Trophoblast cell (in vitro differentiated cells and primary cell): ENCODE measurements at regions not wholly inside any gene's neighbourhood (a gene's known extent, or its start where the extent isn't known, plus 50 kb on each side); places are given as distances from the start of the nearest gene placed in this dataset.

Experiments
- DNase-seq, 2 donors: peaks; one replicate each; pipeline ENCODE4 v3.0.0-alpha.2; 2016
- H2AFZ ChIP-seq: 2 replicates; pipeline ENCODE4 v1.6.1; 2013; ENCODE audit warnings: low read length, moderate library complexity, mild to moderate bottlenecking; ENCODE audit not compliant: insufficient read depth, poor library complexity
- H2AK5ac ChIP-seq: 2 replicates; pipeline ENCODE4 v1.6.1; 2013; ENCODE audit warnings: mild to moderate bottlenecking, low read length
- H2BK120ac ChIP-seq: 2 replicates; pipeline ENCODE4 v1.6.1; 2013; ENCODE audit warnings: low read length, mild to moderate bottlenecking, moderate library complexity; ENCODE audit not compliant: insufficient read depth, poor library complexity
- H2BK12ac ChIP-seq: 2 replicates; pipeline ENCODE4 v1.6.1; 2013; ENCODE audit warnings: mild to moderate bottlenecking, low read length, moderate library complexity
- H2BK5ac ChIP-seq: 2 replicates; pipeline ENCODE4 v1.6.1; 2013; ENCODE audit warnings: low read length, low read depth, moderate library complexity, mild to moderate bottlenecking; ENCODE audit not compliant: poor library complexity
- H3K14ac ChIP-seq: 2 replicates; pipeline ENCODE4 v1.6.1; 2013; ENCODE audit warnings: mild to moderate bottlenecking, low read length
- H3K18ac ChIP-seq: 2 replicates; pipeline ENCODE4 v1.6.1; 2013; ENCODE audit warnings: mild to moderate bottlenecking, low read length
- H3K23ac ChIP-seq: 2 replicates; pipeline ENCODE4 v1.6.1; 2013; ENCODE audit warnings: low read length
- H3K27ac ChIP-seq: 2 replicates; pipeline ENCODE4 v1.5.1; 2013; ENCODE audit warnings: low read depth, mild to moderate bottlenecking, inconsistent platforms, low read length, moderate library complexity
- H3K27me3 ChIP-seq: 2 replicates; pipeline ENCODE4 v1.6.1; 2013; ENCODE audit warnings: inconsistent platforms, mild to moderate bottlenecking, low read length, moderate library complexity; ENCODE audit not compliant: insufficient read depth
- H3K36me3 ChIP-seq, 2 experiments: 1 replicate in 1 of 2; 2 replicates in 1 of 2; pipeline ENCODE4 v1.6.1; 2013; ENCODE audit warnings: low read length in 2 of 2, mild to moderate bottlenecking in 2 of 2, moderate library complexity in 1 of 2; ENCODE audit not compliant: insufficient read depth in 2 of 2, control insufficient read depth in 1 of 2
- H3K4ac ChIP-seq: 2 replicates; pipeline ENCODE4 v1.6.1; 2013; ENCODE audit warnings: low read depth, mild to moderate bottlenecking, low read length, moderate library complexity
- H3K4me1 ChIP-seq, 2 experiments: 1 replicate in 1 of 2; 2 replicates in 1 of 2; pipeline ENCODE4 v1.6.1; 2013; ENCODE audit warnings: low read length in 2 of 2, mild to moderate bottlenecking in 2 of 2, moderate library complexity in 1 of 2; ENCODE audit not compliant: insufficient read depth in 2 of 2, control insufficient read depth in 1 of 2
- H3K4me2 ChIP-seq: 2 replicates; pipeline ENCODE4 v1.6.1; 2013; ENCODE audit warnings: inconsistent platforms, mild to moderate bottlenecking, low read length, moderate library complexity
- H3K4me3 ChIP-seq: 2 replicates; pipeline ENCODE4 v1.5.1; 2013; ENCODE audit warnings: mild to moderate bottlenecking, low read depth, low read length, inconsistent platforms
- H3K79me1 ChIP-seq: one replicate; pipeline ENCODE4 v1.6.1; 2013; ENCODE audit warnings: low read length
- H3K79me2 ChIP-seq: 2 replicates; pipeline ENCODE4 v1.6.1; 2013; ENCODE audit warnings: low read length, mild to moderate bottlenecking; ENCODE audit not compliant: control insufficient read depth, insufficient read depth, poor library complexity
- H3K9ac ChIP-seq: 2 replicates; pipeline ENCODE4 v1.6.1; 2013; ENCODE audit warnings: mild to moderate bottlenecking, low read length
- H3K9me3 ChIP-seq: 2 replicates; pipeline ENCODE4 v1.6.1; 2013; ENCODE audit warnings: low read depth, mild to moderate bottlenecking, control low read depth, inconsistent platforms, low read length; ENCODE audit not compliant: insufficient read depth
- H4K12ac ChIP-seq: 2 replicates; pipeline ENCODE4 v1.6.1; 2013; ENCODE audit warnings: low read depth, mild to moderate bottlenecking, low read length, moderate library complexity
- H4K8ac ChIP-seq: 2 replicates; pipeline ENCODE4 v1.6.1; 2013; ENCODE audit warnings: low read depth, mild to moderate bottlenecking, low read length, moderate library complexity
- H4K91ac ChIP-seq: one replicate; pipeline ENCODE4 v1.6.1; 2013; ENCODE audit warnings: low read depth, mild to moderate bottlenecking, low read length, moderate library complexity
- WGBS: extraction: QIAGEN DNeasy Blood & Tissue Kit; methylation state at CpG from one replicate; pipeline ENCODE4 v1.1.7; 2013; ENCODE audit warnings: missing lambda C conversion rate; ENCODE audit not compliant: insufficient read length, insufficient coverage; ENCODE audit errors: extremely low coverage; 5-methylcytosine and 5-hydroxymethylcytosine counted together

DNA sequence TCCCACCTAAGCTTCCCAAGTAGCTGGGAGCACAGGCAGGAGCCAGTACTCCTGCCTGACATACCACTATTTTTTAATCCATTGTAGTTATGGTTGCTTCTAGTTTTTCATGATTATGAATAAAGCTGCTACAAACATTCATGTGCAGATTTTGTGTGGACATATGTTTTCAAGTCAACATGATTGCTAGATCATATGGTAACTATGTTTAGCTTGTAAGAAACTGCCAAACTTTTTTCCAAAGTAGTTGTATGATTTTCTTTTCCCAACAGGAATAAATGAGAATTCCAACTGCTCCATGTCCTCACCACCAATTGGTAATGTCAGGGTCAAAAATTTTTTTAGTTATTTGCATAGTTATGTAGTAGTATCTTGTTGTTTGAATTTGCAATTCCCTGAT lies 136.8 kb upstream of the THRB start:
- no peak for DNase-seq

DNA sequence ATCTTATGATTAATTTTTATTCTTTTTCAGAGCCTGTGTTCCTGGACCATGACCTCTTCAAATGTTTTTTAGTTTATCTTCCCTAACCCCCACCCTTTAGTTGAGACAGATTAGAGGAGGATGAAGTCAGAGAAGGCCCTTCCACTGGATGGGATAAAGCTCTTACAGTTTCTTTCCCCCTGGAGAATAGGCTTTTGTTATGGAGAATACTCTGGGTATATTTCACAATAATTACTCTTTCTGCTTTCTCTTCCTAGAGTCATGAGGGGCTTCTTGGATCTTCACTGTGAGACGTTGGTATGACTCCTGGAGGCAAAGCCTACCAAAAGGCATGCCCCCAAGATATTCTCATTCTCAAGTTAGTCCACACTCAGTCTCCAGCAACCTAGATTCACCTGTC lies 144.4 kb upstream of the THRB start:
- no peak overlapping the region for H2BK5ac ChIP-seq
- peaks cover 0 to 2% of the 10 kb centered on the region in 2 experiments for H3K4me1 ChIP-seq
- H3K4me2 ChIP-seq, result no peak overlapping the region
- no peaks in the 10 kb centered on the region for H3K27me3 ChIP-seq
- no peak overlapping the region for H2AFZ ChIP-seq
- no peak overlapping the region for H3K9ac ChIP-seq
- no peak overlapping the region for H3K4me3 ChIP-seq
- no peak overlapping the region for H3K23ac ChIP-seq
- no peaks in the 10 kb centered on the region for H3K36me3 ChIP-seq
- no peak overlapping the region for H3K4ac ChIP-seq
- H3K79me2 ChIP-seq, result no peaks in the 10 kb centered on the region
- DNase-seq, result no peak
- no CpG with 5 or more reads among the region's 1 CpG for WGBS
- H2AK5ac ChIP-seq, result no peak overlapping the region
- no peak overlapping the region for H3K27ac ChIP-seq
- H3K14ac ChIP-seq, result no peak overlapping the region
- H4K12ac ChIP-seq, result no peak overlapping the region
- no peaks in the 10 kb centered on the region for H3K79me1 ChIP-seq
- H4K91ac ChIP-seq, result no peak overlapping the region
- H2BK120ac ChIP-seq, result no peak overlapping the region
- no peaks in the 10 kb centered on the region for H3K9me3 ChIP-seq
- no peak overlapping the region for H3K18ac ChIP-seq
- H2BK12ac ChIP-seq, result no peak overlapping the region
- H4K8ac ChIP-seq, result no peak overlapping the region

More for the DNA sequence above, 136.8 kb upstream of the THRB start:
- Histone ChIP-seq H2BK120ac (no peak overlapping the region), H2AFZ (no peak overlapping the region), H3K23ac (no peak overlapping the region), H4K12ac (no peak overlapping the region), H3K9me3 (no peaks in the 10 kb centered on the region), H3K27me3 (no peaks in the 10 kb centered on the region), H3K79me2 (no peaks in the 10 kb centered on the region), H3K36me3 (no peaks in the 10 kb centered on the region), H3K9ac (no peak overlapping the region), H3K27ac (no peak overlapping the region), H3K4me1 (no peaks in the 10 kb centered on the region), H4K8ac (no peak overlapping the region), H2BK12ac (no peak overlapping the region), H3K79me1 (no peaks in the 10 kb centered on the region), H3K4me2 (no peak overlapping the region), H2BK5ac (no peak overlapping the region), H3K4ac (no peak overlapping the region), H3K4me3 (no peak overlapping the region), H3K18ac (no peak overlapping the region), H2AK5ac (no peak overlapping the region), H4K91ac (no peak overlapping the region), H3K14ac (no peak overlapping the region)

DNA sequence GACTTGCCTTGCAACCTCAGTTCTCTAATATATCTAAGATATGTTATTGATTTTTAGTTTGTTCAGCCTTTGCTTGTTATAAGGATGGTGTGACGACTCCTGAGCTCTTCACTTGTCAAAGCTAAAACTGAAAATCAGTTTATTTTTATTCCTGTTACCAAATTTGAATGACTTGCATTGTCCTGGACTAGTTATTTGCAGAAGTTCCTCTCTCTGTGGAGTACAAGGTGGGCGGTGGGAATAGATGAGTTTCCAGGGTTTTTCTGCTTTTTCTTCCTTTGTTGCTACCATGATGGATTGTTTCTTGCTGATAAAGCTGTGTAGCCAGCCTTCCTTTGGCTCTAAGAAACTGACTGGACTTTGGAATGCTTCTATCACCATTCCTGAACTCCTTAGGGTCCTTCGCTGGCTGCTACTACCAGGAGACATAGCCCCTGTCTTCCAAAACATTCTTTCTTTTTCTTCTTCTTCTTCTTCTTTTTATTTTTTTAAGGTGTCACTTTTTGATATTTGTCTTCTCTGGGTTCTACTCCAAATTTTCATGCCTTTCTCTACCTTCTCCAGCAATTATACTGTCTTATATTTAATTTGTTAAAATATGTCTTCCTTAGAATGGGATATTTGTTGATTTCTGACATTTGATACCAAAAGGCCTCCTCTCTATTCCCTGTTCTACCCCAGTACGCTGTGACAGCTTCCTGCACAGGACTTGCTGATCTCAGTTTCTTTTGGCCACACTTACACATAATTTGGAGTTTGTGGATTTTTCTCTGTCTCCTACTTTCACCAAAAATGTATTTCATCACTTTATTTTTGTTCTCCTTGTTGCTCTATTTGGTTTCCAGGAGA lies 145.1 kb upstream of the THRB start:
- H3K23ac ChIP-seq, result no peak overlapping the region
- H3K18ac ChIP-seq, result no peak overlapping the region
- no peak overlapping the region for H2BK5ac ChIP-seq

DNA sequence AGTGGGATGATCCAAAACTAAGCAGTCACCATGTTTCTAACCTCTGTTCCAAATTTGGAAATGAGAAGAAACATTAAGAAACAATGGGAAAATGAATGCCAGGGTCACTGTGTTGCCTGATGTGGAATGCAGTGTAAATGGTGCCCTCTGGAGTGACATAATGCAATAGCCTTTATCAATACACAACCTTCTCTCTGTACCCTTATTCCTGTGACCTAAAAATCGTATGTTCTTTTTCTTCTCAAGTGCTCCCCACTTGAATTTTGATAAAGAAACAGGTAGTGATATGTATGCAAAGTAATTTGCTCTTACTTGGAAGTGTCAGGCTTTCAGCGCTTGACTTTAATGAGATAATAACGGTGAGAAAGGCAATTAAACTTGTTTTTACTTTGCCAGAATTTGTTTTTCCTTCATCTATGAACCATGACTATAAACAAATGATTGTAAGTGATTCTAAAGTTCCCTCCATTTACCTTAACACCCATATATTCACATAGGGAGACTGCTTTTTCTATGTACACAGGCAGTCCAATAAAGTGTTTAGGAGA lies 145.8 kb upstream of the THRB start:
- DNase-seq, result peak in 1 of 2 donors; percentile 15
- no peak overlapping the region for H2BK12ac ChIP-seq
- no peaks in the 10 kb centered on the region for H3K79me1 ChIP-seq
- H4K8ac ChIP-seq, result no peak overlapping the region
- no peak overlapping the region for H3K14ac ChIP-seq
- no peaks in the 10 kb centered on the region for H3K79me2 ChIP-seq
- H3K27ac ChIP-seq, result no peak overlapping the region
- H4K12ac ChIP-seq, result no peak overlapping the region
- no peak overlapping the region for H2BK120ac ChIP-seq
- no peak overlapping the region for H3K18ac ChIP-seq
- H4K91ac ChIP-seq, result no peak overlapping the region
- no peak overlapping the region for H3K23ac ChIP-seq
- WGBS, result no CpG with 5 or more reads among the region's 3 CpGs
- peaks cover 0 to 2% of the 10 kb centered on the region in 2 experiments for H3K4me1 ChIP-seq
- H2AK5ac ChIP-seq, result no peak overlapping the region
- no peak overlapping the region for H3K4me3 ChIP-seq
- no peak overlapping the region for H2BK5ac ChIP-seq
- H3K9ac ChIP-seq, result no peak overlapping the region
- no peaks in the 10 kb centered on the region for H3K36me3 ChIP-seq
- no peak overlapping the region for H3K4me2 ChIP-seq
- H3K27me3 ChIP-seq, result no peaks in the 10 kb centered on the region
- H3K4ac ChIP-seq, result no peak overlapping the region
- H3K9me3 ChIP-seq, result no peaks in the 10 kb centered on the region
- H2AFZ ChIP-seq, result no peak overlapping the region

More for the DNA sequence above, 145.1 kb upstream of the THRB start:
- no peak overlapping the region for H4K12ac ChIP-seq
- no peaks in the 10 kb centered on the region for H3K27me3 ChIP-seq
- no peak overlapping the region for H2BK120ac ChIP-seq
- no peak overlapping the region for H3K9ac ChIP-seq
- H4K91ac ChIP-seq, result peak overlapping the region; percentile 24
- no peak overlapping the region for H2AFZ ChIP-seq
- no CpG with 5 or more reads among the region's 4 CpGs for WGBS
- peak overlapping the region; percentile 37 for H3K14ac ChIP-seq
- H3K27ac ChIP-seq, result no peak overlapping the region
- H2AK5ac ChIP-seq, result no peak overlapping the region
- no peak overlapping the region for H3K4me3 ChIP-seq
- no peaks in the 10 kb centered on the region for H3K9me3 ChIP-seq
- no peaks in the 10 kb centered on the region for H3K36me3 ChIP-seq
- no peak overlapping the region for H3K4ac ChIP-seq
- H3K79me2 ChIP-seq, result no peaks in the 10 kb centered on the region
- peaks cover 0 to 2% of the 10 kb centered on the region in 2 experiments for H3K4me1 ChIP-seq
- no peak overlapping the region for H3K4me2 ChIP-seq
- H4K8ac ChIP-seq, result peak overlapping the region; percentile 38
- no peaks in the 10 kb centered on the region for H3K79me1 ChIP-seq
- DNase-seq, result no peak
- H2BK12ac ChIP-seq, result peak overlapping the region; percentile 76
